CD4-positive, alpha-beta T cell treated with Interleukin-17A for 1 hour (primary cell): ENCODE measurements at regions not wholly inside any gene's neighbourhood (a gene's known extent, or its start where the extent isn't known, plus 50 kb on each side); places are given as distances from the start of the nearest gene placed in this dataset.

Experiments used
- DNase-seq: peaks from one replicate; pipeline ENCODE4 v3.0.0-alpha.2; 2020

- DNase-seq = no peak
Measured at GRCh38 chr18:11260961-11261461, 111.6 kb upstream of the PIEZO2 start.

- DNase-seq = no peak
Measured at GRCh38 chr18:11259469-11260150, 110.2 kb upstream of the PIEZO2 start.

GRCh38 chr18:11258039-11258610, 108.8 kb upstream of the PIEZO2 start:
- no peak for DNase-seq

- DNase-seq = no peak
Measured at GRCh38 chr18:11256251-11256650, 106.9 kb upstream of the PIEZO2 start.

GRCh38 chr18:11251891-11252270, 102.5 kb upstream of the PIEZO2 start:
- no peak for DNase-seq

GRCh38 chr18:11251229-11251890, 102.0 kb upstream of the PIEZO2 start:
- no peak for DNase-seq

- DNase-seq = no peak
Measured at GRCh38 chr18:11249391-11249790, 100.0 kb upstream of the PIEZO2 start.

- no peak for DNase-seq
Measured at GRCh38 chr18:11247381-11247970, 98.1 kb upstream of the PIEZO2 start.

- no peak for DNase-seq
Measured at GRCh38 chr18:11246495-11247300, 97.3 kb upstream of the PIEZO2 start.

- no peak for DNase-seq
Measured at GRCh38 chr18:11245879-11246278, 96.5 kb upstream of the PIEZO2 start.

- DNase-seq = no peak
Measured at GRCh38 chr18:11237484-11237883, 88.1 kb upstream of the PIEZO2 start.

- DNase-seq = no peak
Measured at GRCh38 chr18:11237066-11237465, 87.7 kb upstream of the PIEZO2 start.

GRCh38 chr18:11224153-11224552, 74.8 kb upstream of the PIEZO2 start:
- no peak for DNase-seq

- DNase-seq = no peak
Measured at GRCh38 chr18:11219571-11219970, 70.2 kb upstream of the PIEZO2 start.

- DNase-seq = no peak
Measured at GRCh38 chr18:11215216-11215615, 65.8 kb upstream of the PIEZO2 start.

- no peak for DNase-seq
Measured at GRCh38 chr18:11204020-11204419, 54.7 kb upstream of the PIEZO2 start.

- no peak for DNase-seq
Measured at GRCh38 chr18:11199477-11199876, 50.1 kb upstream of the PIEZO2 start.
